DMS114 treated with DMSO at 0.1 percent for 48 hours (cell line): ENCODE measurements at regions not wholly inside any gene's neighbourhood (a gene's known extent, or its start where the extent isn't known, plus 50 kb on each side); places are given as distances from the start of the nearest gene placed in this dataset.

ENCODE experiments used
- DNase-seq: peaks from one replicate; lab custom pipeline; 2025; ENCODE audit not compliant: unreplicated experiment; lab: John Stamatoyannopoulos, UW

GRCh38 chr5:27315363-27316270, 277.2 kb upstream of the CDH9 start:
- no peak for DNase-seq

GRCh38 chr5:27313549-27313948, 275.2 kb upstream of the CDH9 start:
- DNase-seq = no peak

GRCh38 chr5:27312291-27312893, 274.0 kb upstream of the CDH9 start:
- DNase-seq = no peak

GRCh38 chr5:27311544-27311943, 273.2 kb upstream of the CDH9 start:
- DNase-seq = no peak

- no peak for DNase-seq
These were observed 269.8 kb upstream of the CDH9 start for GRCh38 chr5:27308153-27308552.

GRCh38 chr5:27290172-27290571, 251.8 kb upstream of the CDH9 start:
- DNase-seq = no peak

- DNase-seq = no peak
These were observed 237.7 kb upstream of the CDH9 start for GRCh38 chr5:27276119-27276518.

- no peak for DNase-seq
These were observed 237.0 kb upstream of the CDH9 start for GRCh38 chr5:27275345-27275744.

GRCh38 chr5:27269766-27270165, 231.4 kb upstream of the CDH9 start:
- DNase-seq = no peak

- no peak for DNase-seq
These were observed 228.9 kb upstream of the CDH9 start for GRCh38 chr5:27267209-27267824.

- DNase-seq = no peak
These were observed 227.8 kb upstream of the CDH9 start for GRCh38 chr5:27266184-27266583.

- DNase-seq = no peak
These were observed 219.3 kb upstream of the CDH9 start for GRCh38 chr5:27257696-27258095.

GRCh38 chr5:27252911-27253310, 214.5 kb upstream of the CDH9 start:
- DNase-seq = no peak

GRCh38 chr5:27242258-27242626, 203.9 kb upstream of the CDH9 start:
- DNase-seq = no peak

- DNase-seq = no peak
These were observed 203.3 kb upstream of the CDH9 start for GRCh38 chr5:27241564-27242257.

- DNase-seq = no peak
These were observed 202.4 kb upstream of the CDH9 start for GRCh38 chr5:27240791-27241190.

GRCh38 chr5:27234916-27235315, 196.5 kb upstream of the CDH9 start:
- DNase-seq = no peak

GRCh38 chr5:27221410-27221809, 183.0 kb upstream of the CDH9 start:
- no peak for DNase-seq

- no peak for DNase-seq
These were observed 182.4 kb upstream of the CDH9 start for GRCh38 chr5:27220752-27221151.

- DNase-seq = no peak
These were observed 179.6 kb upstream of the CDH9 start for GRCh38 chr5:27217977-27218376.

- DNase-seq = no peak
These were observed 179.0 kb upstream of the CDH9 start for GRCh38 chr5:27217155-27217956.
